HepG2 (cell line): ENCODE measurements at regions not wholly inside any gene's neighbourhood (a gene's known extent, or its start where the extent isn't known, plus 50 kb on each side); places are given as distances from the start of the nearest gene placed in this dataset.

ENCODE experiments used
- ATAC-seq: fragments of 200-7000 bp; cut with Tn5 transposase; 3 replicates; pipeline ENCODE4 v1.9.1; 2020; ENCODE audit warnings: mild to moderate bottlenecking, moderate library complexity
- BruUV-seq: library from RNA; stranded (reverse); fragments of 400-500 nt; replicated peaks from 2 replicates; lab custom pipeline; 2021; lab: Mats Ljungman, UMichigan
- CTCF ChIA-PET: fragments of 300-600 bp; formaldehyde crosslinking; extraction: SDS; loops from one replicate; lab custom pipeline; 2021; ENCODE audit warnings: low total read pairs, inconsistent platforms, low intra/inter-chr PET ratio; lab: Yijun Ruan, JAX
- POLR2A ChIA-PET: fragments of 350-600 bp; sonication (Branson Sonifier 250); formaldehyde crosslinking; loops from one replicate; lab custom pipeline; 2020; ENCODE audit warnings: antibody characterized with exemption, inconsistent platforms; lab: Yijun Ruan, JAX
- DNase-seq: peaks from one replicate; pipeline ENCODE4 v3.0.0-alpha.2; 2015; ENCODE audit warnings: low spot score
- FAIRE-seq: peaks from 3 replicates; lab custom pipeline; 2011; peaks lifted over from hg19 to GRCh38; lab: Jason Lieb, UNC
- H2AFZ ChIP-seq: one replicate; pipeline ENCODE4 v1.6.1; 2011; ENCODE audit warnings: low read length, inconsistent platforms
- H3K27ac ChIP-seq: fragments of 300-600 bp; 3 replicates; pipeline ENCODE4 v1.8.0; 2011; ENCODE audit warnings: mixed run types, mild to moderate bottlenecking, mixed read lengths, low read length, inconsistent platforms; ENCODE audit not compliant: insufficient read depth; ENCODE audit errors: extremely low read length
- H3K27me3 ChIP-seq, 2 experiments: fragments of 200-600 bp in 1 of 2; 2 replicates in 1 of 2; 3 replicates in 1 of 2; pipeline versions ENCODE4 v1.6.0 to v1.8.0; 2011; ENCODE audit warnings: low read length in 2 of 2, mild to moderate bottlenecking in 2 of 2, moderate library complexity in 2 of 2, inconsistent platforms in 1 of 2; ENCODE audit not compliant: insufficient read depth in 2 of 2, control insufficient read depth in 1 of 2
- H3K36me3 ChIP-seq, 2 experiments: fragments of 200-600 bp in 1 of 2; replicated peaks in 1 of 2; 2 replicates in 1 of 2; 3 replicates in 1 of 2; pipeline versions ENCODE4 v1.5.1 to v1.8.0; 2011; ENCODE audit warnings: low read length in 2 of 2, inconsistent platforms in 1 of 2; ENCODE audit not compliant: insufficient read depth in 2 of 2, control insufficient read depth in 1 of 2
- H3K4me1 ChIP-seq: 2 replicates; pipeline ENCODE4 v1.5.1; 2012; ENCODE audit warnings: low read length, inconsistent platforms; ENCODE audit not compliant: insufficient read depth
- H3K4me2 ChIP-seq: 2 replicates; pipeline ENCODE4 v1.6.0; 2011; ENCODE audit warnings: low read depth, low read length, inconsistent platforms
- H3K4me3 ChIP-seq, 3 experiments: fragments of 200-600 bp in 1 of 3; sonication (generic), shearing (Covaris generic) in 1 of 3; replicated peaks in 1 of 3; 2 replicates each; pipeline ENCODE4 v1.5.1; 2011 to 2016; ENCODE audit warnings: low read length in 3 of 3, inconsistent platforms in 2 of 3, low read depth in 2 of 3, mild to moderate bottlenecking in 2 of 3, control low read depth in 1 of 3, mixed read lengths in 1 of 3; ENCODE audit not compliant: insufficient read depth in 1 of 3
- H3K79me2 ChIP-seq: one replicate; pipeline ENCODE4 v1.6.1; 2011; ENCODE audit warnings: low read length, inconsistent platforms; ENCODE audit not compliant: insufficient read depth
- H3K9ac ChIP-seq: 2 replicates; pipeline ENCODE4 v1.6.0; 2011; ENCODE audit warnings: mild to moderate bottlenecking, low read depth, low read length, inconsistent platforms; ENCODE audit not compliant: insufficient read depth
- H3K9me3 ChIP-seq: 2 replicates; pipeline ENCODE4 v1.5.1; 2012; ENCODE audit warnings: mild to moderate bottlenecking, low read length
- H4K20me1 ChIP-seq: 2 replicates; pipeline ENCODE4 v1.6.0; 2011; ENCODE audit warnings: inconsistent platforms, mild to moderate bottlenecking, low read length, moderate library complexity; ENCODE audit not compliant: insufficient read depth
- FOXJ3 ChIP-seq: sonication (generic); formaldehyde crosslinking; IDR thresholded peaks from 2 replicates; pipeline ENCODE4 v1.4.0; 2020; ENCODE audit warnings: missing genetic modification reagents, mild to moderate bottlenecking, borderline replicate concordance
- GATAD1 ChIP-seq: IDR thresholded peaks from 2 replicates; pipeline ENCODE4 v1.6.1; 2016; ENCODE audit warnings: missing genetic modification reagents, missing compliant biosample characterization
- HOXA3 ChIP-seq: sonication (generic); formaldehyde crosslinking; IDR thresholded peaks from 2 replicates; pipeline ENCODE4 v1.5.0; 2020; ENCODE audit warnings: missing genetic modification reagents
- WGBS: methylation state at CpG from one replicate; pipeline ENCODE4 v1.1.6; 2017; ENCODE audit warnings: low lambda C conversion rate; 5-methylcytosine and 5-hydroxymethylcytosine counted together
- in situ Hi-C: cut with HindIII; loops from 2 replicates; pipeline ENCODE4 v1.10.0; 2017; ENCODE audit warnings: low pct_unique_long_range_greater_than_20kb; ENCODE audit not compliant: extremely low pct_ligation_motif_present
- intact Hi-C: fragments of 100-400 bp; cut with micrococcal nuclease; formaldehyde crosslinking; loops from one replicate; pipeline ENCODE4 v1.10.0; 2022; ENCODE audit not compliant: unreplicated experiment
- TF ChIP-seq, protein P1 (sequence below): sonication (generic); formaldehyde crosslinking; IDR thresholded peaks from 2 replicates; pipeline ENCODE4 v1.4.0; 2020; ENCODE audit warnings: missing genetic modification reagents
- TF ChIP-seq, protein P2 (sequence below): IDR thresholded peaks from 2 replicates; pipeline ENCODE4 v1.6.1; 2012; ENCODE audit warnings: low read length, improper control_type of control experiment
- TF ChIP-seq, protein P3 (sequence below): sonication (generic); formaldehyde crosslinking; conservative IDR thresholded peaks from 2 replicates; pipeline ENCODE4 v1.8.0; 2022; ENCODE audit warnings: mild to moderate bottlenecking, moderate library complexity, missing genetic modification reagents
- TF ChIP-seq, protein P4 (sequence below): IDR thresholded peaks from 2 replicates; pipeline ENCODE4 v1.6.1; 2012; ENCODE audit warnings: low read depth, low read length, improper control_type of control experiment

DNA sequence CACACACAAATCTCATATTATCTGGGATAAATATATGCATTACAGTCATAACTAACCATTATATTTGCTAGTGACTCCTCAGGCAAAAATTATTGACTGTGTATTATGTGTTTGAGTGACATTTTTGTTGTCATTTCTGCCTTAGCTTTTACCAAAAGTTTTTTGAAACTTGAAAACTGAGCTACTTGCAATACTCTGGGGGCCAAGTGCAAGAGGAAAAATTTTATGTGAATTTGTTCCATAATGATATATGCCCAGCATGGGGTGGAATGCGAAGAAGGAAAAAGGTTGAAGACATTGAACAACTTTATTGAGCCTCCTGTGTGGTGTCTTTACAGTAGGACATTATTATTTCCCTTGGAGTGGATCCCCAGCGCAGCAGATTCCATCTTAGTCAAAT, 176.8 kb upstream of the FERD3L start (continued):
- TF ChIP-seq, protein P1, sequence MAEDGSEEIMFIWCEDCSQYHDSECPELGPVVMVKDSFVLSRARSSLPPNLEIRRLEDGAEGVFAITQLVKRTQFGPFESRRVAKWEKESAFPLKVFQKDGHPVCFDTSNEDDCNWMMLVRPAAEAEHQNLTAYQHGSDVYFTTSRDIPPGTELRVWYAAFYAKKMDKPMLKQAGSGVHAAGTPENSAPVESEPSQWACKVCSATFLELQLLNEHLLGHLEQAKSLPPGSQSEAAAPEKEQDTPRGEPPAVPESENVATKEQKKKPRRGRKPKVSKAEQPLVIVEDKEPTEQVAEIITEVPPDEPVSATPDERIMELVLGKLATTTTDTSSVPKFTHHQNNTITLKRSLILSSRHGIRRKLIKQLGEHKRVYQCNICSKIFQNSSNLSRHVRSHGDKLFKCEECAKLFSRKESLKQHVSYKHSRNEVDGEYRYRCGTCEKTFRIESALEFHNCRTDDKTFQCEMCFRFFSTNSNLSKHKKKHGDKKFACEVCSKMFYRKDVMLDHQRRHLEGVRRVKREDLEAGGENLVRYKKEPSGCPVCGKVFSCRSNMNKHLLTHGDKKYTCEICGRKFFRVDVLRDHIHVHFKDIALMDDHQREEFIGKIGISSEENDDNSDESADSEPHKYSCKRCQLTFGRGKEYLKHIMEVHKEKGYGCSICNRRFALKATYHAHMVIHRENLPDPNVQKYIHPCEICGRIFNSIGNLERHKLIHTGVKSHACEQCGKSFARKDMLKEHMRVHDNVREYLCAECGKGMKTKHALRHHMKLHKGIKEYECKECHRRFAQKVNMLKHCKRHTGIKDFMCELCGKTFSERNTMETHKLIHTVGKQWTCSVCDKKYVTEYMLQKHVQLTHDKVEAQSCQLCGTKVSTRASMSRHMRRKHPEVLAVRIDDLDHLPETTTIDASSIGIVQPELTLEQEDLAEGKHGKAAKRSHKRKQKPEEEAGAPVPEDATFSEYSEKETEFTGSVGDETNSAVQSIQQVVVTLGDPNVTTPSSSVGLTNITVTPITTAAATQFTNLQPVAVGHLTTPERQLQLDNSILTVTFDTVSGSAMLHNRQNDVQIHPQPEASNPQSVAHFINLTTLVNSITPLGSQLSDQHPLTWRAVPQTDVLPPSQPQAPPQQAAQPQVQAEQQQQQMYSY (CRISPR knock-in tag), result no peak

DNA sequence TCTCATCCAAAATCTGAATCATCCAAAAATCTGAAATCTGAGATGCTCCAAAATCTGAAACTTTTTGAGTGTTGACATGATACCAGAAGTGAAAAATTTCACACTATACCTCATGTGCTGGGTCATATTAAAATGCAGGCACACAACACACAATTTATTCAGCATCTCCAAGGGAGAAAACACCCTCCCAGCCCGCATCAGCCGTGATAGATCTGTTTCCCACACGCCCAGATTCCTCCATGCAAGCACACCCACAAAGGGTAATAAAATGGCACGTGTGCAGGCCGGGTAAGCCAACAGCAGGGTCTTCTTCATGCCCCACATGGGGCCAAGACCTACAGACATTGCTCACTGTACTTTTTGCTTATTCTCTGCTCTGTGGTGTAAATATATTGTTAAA, 173.1 kb upstream of the FERD3L start:
- no peak for ATAC-seq
- peaks cover 46% of the 10 kb centered on the region for H3K9me3 ChIP-seq
- no peak for FAIRE-seq
- H3K9ac ChIP-seq, result no peak overlapping the region
- H3K27ac ChIP-seq, result no peak overlapping the region
- DNase-seq, result no peak
- no peaks in the 10 kb centered on the region for H3K27me3 ChIP-seq
- WGBS, result 12% methylated on average over 5 of the region's 5 CpGs
- no peak overlapping the region for H2AFZ ChIP-seq
- H3K4me3 ChIP-seq, result no peak overlapping the region
- no TSS peak for BruUV-seq
- POLR2A ChIA-PET, result no interaction called here
- no peaks in the 10 kb centered on the region for H4K20me1 ChIP-seq
- no peaks in the 10 kb centered on the region for H3K36me3 ChIP-seq
- H3K79me2 ChIP-seq, result no peaks in the 10 kb centered on the region
- in situ Hi-C loops (no loop called here), intact Hi-C loops (no loop called here)
- CTCF ChIA-PET, result no interaction called here
- no peak overlapping the region for H3K4me2 ChIP-seq
- no peaks in the 10 kb centered on the region for H3K4me1 ChIP-seq
- TF ChIP-seq, protein P2, sequence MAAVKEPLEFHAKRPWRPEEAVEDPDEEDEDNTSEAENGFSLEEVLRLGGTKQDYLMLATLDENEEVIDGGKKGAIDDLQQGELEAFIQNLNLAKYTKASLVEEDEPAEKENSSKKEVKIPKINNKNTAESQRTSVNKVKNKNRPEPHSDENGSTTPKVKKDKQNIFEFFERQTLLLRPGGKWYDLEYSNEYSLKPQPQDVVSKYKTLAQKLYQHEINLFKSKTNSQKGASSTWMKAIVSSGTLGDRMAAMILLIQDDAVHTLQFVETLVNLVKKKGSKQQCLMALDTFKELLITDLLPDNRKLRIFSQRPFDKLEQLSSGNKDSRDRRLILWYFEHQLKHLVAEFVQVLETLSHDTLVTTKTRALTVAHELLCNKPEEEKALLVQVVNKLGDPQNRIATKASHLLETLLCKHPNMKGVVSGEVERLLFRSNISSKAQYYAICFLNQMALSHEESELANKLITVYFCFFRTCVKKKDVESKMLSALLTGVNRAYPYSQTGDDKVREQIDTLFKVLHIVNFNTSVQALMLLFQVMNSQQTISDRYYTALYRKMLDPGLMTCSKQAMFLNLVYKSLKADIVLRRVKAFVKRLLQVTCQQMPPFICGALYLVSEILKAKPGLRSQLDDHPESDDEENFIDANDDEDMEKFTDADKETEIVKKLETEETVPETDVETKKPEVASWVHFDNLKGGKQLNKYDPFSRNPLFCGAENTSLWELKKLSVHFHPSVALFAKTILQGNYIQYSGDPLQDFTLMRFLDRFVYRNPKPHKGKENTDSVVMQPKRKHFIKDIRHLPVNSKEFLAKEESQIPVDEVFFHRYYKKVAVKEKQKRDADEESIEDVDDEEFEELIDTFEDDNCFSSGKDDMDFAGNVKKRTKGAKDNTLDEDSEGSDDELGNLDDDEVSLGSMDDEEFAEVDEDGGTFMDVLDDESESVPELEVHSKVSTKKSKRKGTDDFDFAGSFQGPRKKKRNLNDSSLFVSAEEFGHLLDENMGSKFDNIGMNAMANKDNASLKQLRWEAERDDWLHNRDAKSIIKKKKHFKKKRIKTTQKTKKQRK, result no peak
- TF ChIP-seq HOXA3 (no peak), FOXJ3 (CRISPR knock-in tag) (no peak), GATAD1 (no peak)
- TF ChIP-seq, protein P3, sequence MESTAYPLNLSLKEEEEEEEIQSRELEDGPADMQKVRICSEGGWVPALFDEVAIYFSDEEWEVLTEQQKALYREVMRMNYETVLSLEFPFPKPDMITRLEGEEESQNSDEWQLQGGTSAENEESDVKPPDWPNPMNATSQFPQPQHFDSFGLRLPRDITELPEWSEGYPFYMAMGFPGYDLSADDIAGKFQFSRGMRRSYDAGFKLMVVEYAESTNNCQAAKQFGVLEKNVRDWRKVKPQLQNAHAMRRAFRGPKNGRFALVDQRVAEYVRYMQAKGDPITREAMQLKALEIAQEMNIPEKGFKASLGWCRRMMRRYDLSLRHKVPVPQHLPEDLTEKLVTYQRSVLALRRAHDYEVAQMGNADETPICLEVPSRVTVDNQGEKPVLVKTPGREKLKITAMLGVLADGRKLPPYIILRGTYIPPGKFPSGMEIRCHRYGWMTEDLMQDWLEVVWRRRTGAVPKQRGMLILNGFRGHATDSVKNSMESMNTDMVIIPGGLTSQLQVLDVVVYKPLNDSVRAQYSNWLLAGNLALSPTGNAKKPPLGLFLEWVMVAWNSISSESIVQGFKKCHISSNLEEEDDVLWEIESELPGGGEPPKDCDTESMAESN, result no peak
- TF ChIP-seq, protein P4, sequence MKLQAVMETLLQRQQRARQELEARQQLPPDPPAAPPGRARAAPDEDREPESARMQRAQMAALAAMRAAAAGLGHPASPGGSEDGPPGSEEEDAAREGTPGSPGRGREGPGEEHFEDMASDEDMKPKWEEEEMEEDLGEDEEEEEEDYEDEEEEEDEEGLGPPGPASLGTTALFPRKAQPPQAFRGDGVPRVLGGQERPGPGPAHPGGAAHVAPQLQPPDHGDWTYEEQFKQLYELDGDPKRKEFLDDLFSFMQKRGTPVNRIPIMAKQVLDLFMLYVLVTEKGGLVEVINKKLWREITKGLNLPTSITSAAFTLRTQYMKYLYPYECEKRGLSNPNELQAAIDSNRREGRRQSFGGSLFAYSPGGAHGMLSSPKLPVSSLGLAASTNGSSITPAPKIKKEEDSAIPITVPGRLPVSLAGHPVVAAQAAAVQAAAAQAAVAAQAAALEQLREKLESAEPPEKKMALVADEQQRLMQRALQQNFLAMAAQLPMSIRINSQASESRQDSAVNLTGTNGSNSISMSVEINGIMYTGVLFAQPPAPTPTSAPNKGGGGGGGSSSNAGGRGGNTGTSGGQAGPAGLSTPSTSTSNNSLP, result no peak
